ENCODE measurements at regions not wholly inside any gene's neighbourhood (a gene's known extent, or its start where the extent isn't known, plus 50 kb on each side); places are given as distances from the start of the nearest gene placed in this dataset.
A peak's percentile ranks its signal among the peaks of the same experiment; 100 is the strongest.

- H3K27me3 ChIP-seq (ENCODE audit: control insufficient read depth, insufficient read depth, low read length), result no peaks in the 10 kb centered on the region
- DNase-seq (ENCODE audit: low read depth), result no peak
- no peak overlapping the region for H3K4me3 ChIP-seq (ENCODE audit: low read depth, low read length)
- H3K36me3 ChIP-seq (ENCODE audit: control insufficient read depth, insufficient read depth, low read length), result no peaks in the 10 kb centered on the region
- TF ChIP-seq, protein P1, sequence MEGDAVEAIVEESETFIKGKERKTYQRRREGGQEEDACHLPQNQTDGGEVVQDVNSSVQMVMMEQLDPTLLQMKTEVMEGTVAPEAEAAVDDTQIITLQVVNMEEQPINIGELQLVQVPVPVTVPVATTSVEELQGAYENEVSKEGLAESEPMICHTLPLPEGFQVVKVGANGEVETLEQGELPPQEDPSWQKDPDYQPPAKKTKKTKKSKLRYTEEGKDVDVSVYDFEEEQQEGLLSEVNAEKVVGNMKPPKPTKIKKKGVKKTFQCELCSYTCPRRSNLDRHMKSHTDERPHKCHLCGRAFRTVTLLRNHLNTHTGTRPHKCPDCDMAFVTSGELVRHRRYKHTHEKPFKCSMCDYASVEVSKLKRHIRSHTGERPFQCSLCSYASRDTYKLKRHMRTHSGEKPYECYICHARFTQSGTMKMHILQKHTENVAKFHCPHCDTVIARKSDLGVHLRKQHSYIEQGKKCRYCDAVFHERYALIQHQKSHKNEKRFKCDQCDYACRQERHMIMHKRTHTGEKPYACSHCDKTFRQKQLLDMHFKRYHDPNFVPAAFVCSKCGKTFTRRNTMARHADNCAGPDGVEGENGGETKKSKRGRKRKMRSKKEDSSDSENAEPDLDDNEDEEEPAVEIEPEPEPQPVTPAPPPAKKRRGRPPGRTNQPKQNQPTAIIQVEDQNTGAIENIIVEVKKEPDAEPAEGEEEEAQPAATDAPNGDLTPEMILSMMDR (IDR thresholded peaks at IDR 0.05; ENCODE audit: insufficient read depth, low read length, poor library complexity, severe bottlenecking), result peak; percentile 45
Measured at GRCh38 chr12:58804749-58805148, 115.6 kb downstream of the LRIG3 start.

GRCh38 chr12:58809064-58809607 is 111.2 kb downstream of the LRIG3 start:
- Histone ChIP-seq H3K27me3 (ENCODE audit: control insufficient read depth, insufficient read depth, low read length) (no peaks in the 10 kb centered on the region), H3K36me3 (ENCODE audit: control insufficient read depth, insufficient read depth, low read length) (no peaks in the 10 kb centered on the region), H3K4me3 (ENCODE audit: low read depth, low read length) (no peak overlapping the region)
- no peak for DNase-seq (ENCODE audit: low read depth)
- TF ChIP-seq, protein P1 (IDR thresholded peaks at IDR 0.05; ENCODE audit: insufficient read depth, low read length, poor library complexity, severe bottlenecking), result no peak

DNA sequence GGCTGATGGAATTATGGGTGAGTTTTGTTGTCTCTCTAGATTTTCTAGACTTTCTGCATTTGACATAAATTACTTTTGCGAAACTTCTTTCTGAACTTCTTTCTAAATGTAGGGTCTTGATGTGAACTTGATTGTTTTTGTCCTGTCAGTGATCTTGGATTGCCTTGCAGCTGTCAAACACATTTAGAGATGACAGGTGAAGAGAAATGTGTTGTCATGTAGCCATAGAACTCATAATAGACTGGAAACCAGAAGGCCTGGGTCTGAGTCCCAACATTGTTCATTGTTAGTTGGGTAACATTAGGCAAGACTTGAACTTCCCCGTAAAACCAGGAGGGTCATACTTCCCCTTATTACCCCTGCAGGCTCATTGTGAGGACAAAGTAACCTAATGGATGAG is 109.0 kb downstream of the LRIG3 start:
- H3K27me3 ChIP-seq (ENCODE audit: control insufficient read depth, insufficient read depth, low read length), result no peaks in the 10 kb centered on the region
- H3K4me3 ChIP-seq (ENCODE audit: low read depth, low read length), result no peak overlapping the region
- no peaks in the 10 kb centered on the region for H3K36me3 ChIP-seq (ENCODE audit: control insufficient read depth, insufficient read depth, low read length)
- TF ChIP-seq, protein P1 (IDR thresholded peaks at IDR 0.05; ENCODE audit: insufficient read depth, low read length, poor library complexity, severe bottlenecking), result no peak
- no peak for DNase-seq (ENCODE audit: low read depth)

GRCh38 chr12:58812214-58812613 is 108.1 kb downstream of the LRIG3 start:
- H3K36me3 ChIP-seq (ENCODE audit: control insufficient read depth, insufficient read depth, low read length), result no peaks in the 10 kb centered on the region
- H3K27me3 ChIP-seq (ENCODE audit: control insufficient read depth, insufficient read depth, low read length), result no peaks in the 10 kb centered on the region
- H3K4me3 ChIP-seq (ENCODE audit: low read depth, low read length), result no peak overlapping the region
- no peak for DNase-seq (ENCODE audit: low read depth)
- TF ChIP-seq, protein P1 (IDR thresholded peaks at IDR 0.05; ENCODE audit: insufficient read depth, low read length, poor library complexity, severe bottlenecking), result no peak

DNA sequence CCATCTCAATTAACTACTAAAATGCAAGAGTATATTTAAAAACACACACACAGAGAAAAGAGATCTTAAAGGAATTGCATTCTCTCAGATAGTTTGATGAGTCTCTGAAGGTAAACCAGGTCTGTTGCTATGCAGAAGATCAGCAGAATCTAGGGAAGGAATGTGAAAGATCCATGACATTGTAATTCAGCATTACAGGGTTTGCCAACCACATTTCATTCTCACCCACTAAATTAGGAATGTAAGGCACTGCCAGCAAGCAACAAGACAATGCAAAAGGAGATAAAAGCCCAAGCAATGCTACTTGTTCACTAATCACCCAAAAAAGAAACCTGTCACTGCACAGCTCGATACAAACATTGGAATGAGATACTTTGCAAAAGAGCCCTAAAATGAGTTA is 106.3 kb downstream of the LRIG3 start:
- TF ChIP-seq, protein P1 (IDR thresholded peaks at IDR 0.05; ENCODE audit: insufficient read depth, low read length, poor library complexity, severe bottlenecking), result no peak
- no peak overlapping the region for H3K4me3 ChIP-seq (ENCODE audit: low read depth, low read length)
- DNase-seq (ENCODE audit: low read depth), result no peak
- H3K27me3 ChIP-seq (ENCODE audit: control insufficient read depth, insufficient read depth, low read length), result no peaks in the 10 kb centered on the region
- H3K36me3 ChIP-seq (ENCODE audit: control insufficient read depth, insufficient read depth, low read length), result no peaks in the 10 kb centered on the region

GRCh38 chr12:58815235-58815634 is 105.1 kb downstream of the LRIG3 start:
- H3K36me3 ChIP-seq (ENCODE audit: control insufficient read depth, insufficient read depth, low read length), result no peaks in the 10 kb centered on the region
- TF ChIP-seq, protein P1 (IDR thresholded peaks at IDR 0.05; ENCODE audit: insufficient read depth, low read length, poor library complexity, severe bottlenecking), result no peak
- H3K4me3 ChIP-seq (ENCODE audit: low read depth, low read length), result no peak overlapping the region
- H3K27me3 ChIP-seq (ENCODE audit: control insufficient read depth, insufficient read depth, low read length), result no peaks in the 10 kb centered on the region
- DNase-seq (ENCODE audit: low read depth), result no peak

All from kidney epithelial cell (primary cell).